ENCODE measurements at regions not wholly inside any gene's neighbourhood (a gene's known extent, or its start where the extent isn't known, plus 50 kb on each side); places are given as distances from the start of the nearest gene placed in this dataset.
A peak's percentile ranks its signal among the peaks of the same experiment; 100 is the strongest.

GRCh38 chr5:103498800-103499551, 63.6 kb downstream of the NUDT12 start:
- DNase-seq = no peak

- no peak for DNase-seq
Measured at GRCh38 chr5:103498211-103498610, 64.4 kb downstream of the NUDT12 start.

DNA sequence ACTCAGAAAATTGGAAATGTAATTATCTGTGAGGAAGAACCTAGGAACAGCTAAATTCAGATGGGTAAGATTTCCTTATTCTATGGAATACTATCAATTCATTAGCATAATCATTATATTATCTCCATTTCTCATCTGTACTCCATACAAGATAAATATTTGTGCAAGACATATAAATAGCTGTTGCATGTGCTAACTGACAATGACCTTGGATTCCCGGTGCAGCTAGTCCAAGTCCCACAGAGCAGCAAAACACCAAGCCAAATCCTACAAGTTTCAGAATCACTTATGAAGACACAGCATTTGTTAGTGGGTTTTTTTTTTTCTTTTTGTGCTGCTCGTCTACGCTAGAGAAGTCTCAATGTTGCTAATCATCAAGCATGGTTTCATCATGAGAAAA, 64.8 kb downstream of the NUDT12 start:
- no peak for DNase-seq

GRCh38 chr5:103490030-103490739, 72.4 kb downstream of the NUDT12 start:
- no peak for DNase-seq

- DNase-seq = no peak
Measured at GRCh38 chr5:103489307-103489706, 73.3 kb downstream of the NUDT12 start.

GRCh38 chr5:103487822-103488493, 74.6 kb downstream of the NUDT12 start:
- no peak for DNase-seq

- no peak for DNase-seq
Measured at GRCh38 chr5:103487218-103487617, 75.4 kb downstream of the NUDT12 start.

DNA sequence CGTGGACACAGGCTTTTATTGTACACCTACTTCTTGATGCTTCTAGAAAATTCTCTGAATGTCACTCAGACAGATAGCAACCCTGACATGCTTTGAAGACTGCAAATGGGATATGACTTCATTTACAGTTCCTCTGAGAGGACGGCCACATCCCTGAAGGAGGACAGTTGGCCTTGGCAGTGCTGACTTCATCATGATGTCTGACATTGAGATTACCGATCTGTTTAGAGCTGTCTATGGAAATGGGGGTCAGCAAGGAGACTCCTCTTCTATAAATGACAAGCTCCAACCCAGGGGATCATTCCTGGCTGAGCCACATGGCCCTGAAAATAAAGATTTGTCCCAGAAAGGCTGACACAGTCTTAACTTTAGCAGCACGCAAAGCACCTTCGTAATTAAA, 75.8 kb downstream of the NUDT12 start:
- no peak for DNase-seq

- DNase-seq = no peak
Measured at GRCh38 chr5:103480246-103480645, 82.3 kb downstream of the NUDT12 start.

- no peak for DNase-seq
Measured at GRCh38 chr5:103477678-103478077, 84.9 kb downstream of the NUDT12 start.

DNA sequence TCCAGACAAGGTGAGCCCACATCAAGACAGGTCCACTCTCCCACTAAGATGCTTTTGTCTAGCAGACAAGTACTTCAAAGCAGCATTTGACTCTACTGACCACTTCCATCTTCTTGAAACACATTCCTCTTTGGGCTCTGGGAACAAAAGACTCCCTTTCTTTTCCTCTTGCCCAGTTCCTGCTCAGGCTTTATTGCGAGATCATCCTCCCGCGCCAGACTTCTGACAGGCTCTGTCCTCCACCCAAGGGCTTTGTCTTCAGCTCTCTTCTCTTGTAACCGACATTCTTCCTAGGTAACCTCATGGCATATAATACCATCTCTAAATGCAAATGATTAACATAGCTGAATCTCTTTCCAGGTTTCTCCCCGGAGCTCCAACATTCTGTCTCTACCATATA, 85.8 kb downstream of the NUDT12 start:
- no peak for DNase-seq

GRCh38 chr5:103475629-103476240, 86.9 kb downstream of the NUDT12 start:
- DNase-seq = peak; percentile 20 to 80

GRCh38 chr5:103474677-103475076, 87.9 kb downstream of the NUDT12 start:
- no peak for DNase-seq

DNA sequence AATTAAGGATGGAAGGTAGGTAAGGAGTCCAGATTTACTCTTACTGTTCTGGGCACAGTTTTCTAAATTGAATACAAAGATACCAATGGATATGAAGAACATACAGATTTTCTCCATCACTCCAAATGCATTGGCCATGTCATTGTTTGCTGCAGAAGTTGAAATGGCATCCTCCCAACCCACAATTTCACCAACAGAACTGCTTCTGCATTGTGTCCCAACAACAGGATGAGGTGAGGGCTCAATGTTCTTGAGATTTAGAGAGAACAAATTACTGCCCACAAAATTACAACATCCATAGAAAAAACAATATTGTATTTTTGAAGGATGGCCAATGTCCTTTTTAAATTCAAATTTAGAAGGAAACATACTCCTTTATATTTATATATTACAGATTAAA, 88.9 kb downstream of the NUDT12 start:
- no peak for DNase-seq

GRCh38 chr5:103472830-103473229, 89.8 kb downstream of the NUDT12 start:
- DNase-seq = no peak

DNA sequence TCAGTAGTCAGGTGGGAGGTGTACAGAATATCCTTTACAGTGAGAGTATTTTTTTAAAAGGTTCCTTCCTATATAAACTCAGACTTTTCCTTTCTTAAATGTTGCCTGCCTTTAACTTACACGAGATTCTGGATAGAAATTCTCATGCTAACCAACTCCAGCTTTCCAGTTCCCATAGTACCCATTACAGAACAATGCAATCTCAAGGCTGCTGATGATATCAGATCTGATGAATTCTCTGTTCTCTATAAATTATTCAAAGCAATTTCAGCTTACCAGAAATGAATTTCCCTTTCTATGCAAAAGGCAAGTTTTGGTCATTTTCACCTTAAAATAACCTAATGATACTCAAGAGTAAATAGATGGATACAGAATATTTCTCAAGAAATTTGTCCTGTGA, 90.3 kb downstream of the NUDT12 start:
- no peak for DNase-seq

- DNase-seq = no peak
Measured at GRCh38 chr5:103469288-103470040, 93.1 kb downstream of the NUDT12 start.

DNA sequence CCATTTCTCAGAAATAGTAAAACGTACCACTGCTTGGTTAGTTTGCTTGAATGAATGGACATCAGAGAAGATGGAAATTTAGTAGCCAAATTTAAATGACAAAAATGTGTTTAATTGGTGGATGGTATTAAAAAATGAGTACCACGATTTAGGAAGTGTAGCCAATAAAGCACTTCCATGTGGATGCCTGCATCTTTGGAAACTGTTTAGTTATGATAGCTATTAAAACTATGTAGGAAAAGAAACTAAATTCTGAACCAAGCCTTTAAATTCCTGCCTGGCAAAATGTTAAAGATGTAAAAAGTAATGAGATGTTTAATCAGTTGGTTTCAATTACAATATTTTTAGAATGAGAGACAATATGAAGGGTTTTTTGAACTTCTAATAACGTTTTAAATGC, 94.8 kb downstream of the NUDT12 start:
- DNase-seq = no peak

DNA sequence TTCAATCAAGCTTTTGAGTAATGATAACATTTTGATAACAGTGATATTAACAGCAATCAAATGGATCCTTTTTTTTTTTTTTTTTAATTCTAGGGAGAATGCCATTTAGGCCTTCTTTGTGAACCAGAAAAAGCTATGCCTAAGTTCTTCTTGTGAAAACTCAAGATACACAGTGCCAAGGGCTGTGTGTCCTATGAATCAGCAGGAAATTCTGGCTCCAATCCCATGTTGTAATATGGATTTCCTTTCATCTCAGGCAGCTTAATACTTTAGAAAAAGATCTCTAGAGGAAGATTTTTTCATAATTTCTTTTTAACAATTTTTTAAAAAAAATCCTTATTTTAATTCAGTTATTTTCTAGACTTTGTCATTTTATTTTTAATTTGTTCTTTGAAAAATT, 96.1 kb downstream of the NUDT12 start:
- no peak for DNase-seq

DNA sequence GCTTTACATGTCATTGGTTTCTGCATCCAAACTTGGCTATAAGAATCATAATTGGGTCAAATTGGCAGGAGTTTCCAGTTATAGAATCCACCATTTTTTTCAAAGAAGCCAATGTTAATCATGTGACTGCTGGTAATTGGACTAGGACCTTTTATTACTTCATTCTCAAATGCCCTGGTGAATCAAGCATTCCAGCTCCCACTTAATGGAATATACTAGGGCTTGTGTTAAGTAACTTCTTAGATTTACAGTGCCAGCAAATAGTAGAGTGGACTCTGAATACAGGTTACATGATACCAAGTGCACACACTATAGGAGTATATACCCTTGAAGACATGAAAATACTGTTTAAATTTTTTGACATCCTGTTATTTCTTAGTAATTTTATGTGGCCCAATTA, 96.7 kb downstream of the NUDT12 start:
- DNase-seq = no peak

- no peak for DNase-seq
Measured at GRCh38 chr5:103464835-103465484, 97.6 kb downstream of the NUDT12 start.

DNA sequence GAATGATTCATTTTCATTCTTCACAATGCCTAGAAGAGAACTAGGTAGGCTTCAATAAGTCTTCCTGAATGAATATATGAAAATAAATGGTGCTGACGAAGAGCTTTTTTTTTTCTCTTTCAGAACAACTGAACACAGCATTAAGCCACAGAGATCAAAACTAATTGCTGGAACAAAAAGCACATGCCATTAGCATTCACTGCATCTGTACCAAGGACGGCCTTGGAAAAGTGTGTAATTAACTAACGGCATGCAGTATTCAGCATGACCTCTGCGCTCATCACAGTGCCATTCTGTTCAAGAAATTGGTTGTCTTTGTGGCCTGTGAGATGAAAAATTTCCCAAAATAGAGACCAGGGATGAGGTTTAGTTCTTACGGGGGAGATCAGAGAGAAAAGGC, 99.3 kb downstream of the NUDT12 start:
- DNase-seq = no peak
